Right lobe of liver (tissue), 6 donors: ENCODE measurements at regions not wholly inside any gene's neighbourhood (a gene's known extent, or its start where the extent isn't known, plus 50 kb on each side); places are given as distances from the start of the nearest gene placed in this dataset.

Source experiments
- ATAC-seq, 4 donors: fragments of 200-7000 bp; cut with Tn5 transposase; one replicate each; pipeline ENCODE4 v1.9.1; 2020; ENCODE audit warnings: mild to moderate bottlenecking in 4 of 4, moderate library complexity in 4 of 4
- DNase-seq, 3 donors: peaks; one replicate each; pipeline ENCODE4 v3.0.0-alpha.2; 2020
- H3K27ac ChIP-seq, 3 donors: fragments of 200-600 bp; one replicate each; pipeline ENCODE4 v1.8.0; 2022
- H3K27me3 ChIP-seq, 2 donors: fragments of 200-600 bp; one replicate each; pipeline ENCODE4 v1.8.0; 2022
- H3K36me3 ChIP-seq, 4 donors: fragments of 200-600 bp; sonication (generic) in 1 of 4; one replicate each; pipeline versions ENCODE4 v1.5.1 to v1.8.0; 2017 to 2022; ENCODE audit warnings: control low read depth in 1 of 4
- H3K4me1 ChIP-seq, 4 donors: fragments of 200-600 bp; sonication (generic) in 1 of 4; one replicate each; pipeline versions ENCODE4 v1.5.1 to v1.8.0; 2017 to 2022; ENCODE audit warnings: control low read depth in 1 of 4
- H3K4me3 ChIP-seq, 3 donors: fragments of 200-600 bp; one replicate each; pipeline ENCODE4 v1.8.0; 2022
- H3K9me3 ChIP-seq, 4 donors: fragments of 200-600 bp; sonication (generic) in 1 of 4; one replicate each; pipeline versions ENCODE4 v1.5.1 to v1.8.0; 2017 to 2022; ENCODE audit warnings: control low read depth in 1 of 4
- CTCF ChIP-seq, 4 donors: fragments of 200-600 bp in 3 of 4; fragments of 450-650 bp in 1 of 4; IDR thresholded peaks; one replicate each; pipeline versions ENCODE4 v1.5.1 to v1.8.0; 2016 to 2022; ENCODE audit warnings: antibody characterized with exemption in 4 of 4, mild to moderate bottlenecking in 2 of 4
- POLR2A ChIP-seq: fragments of 450-650 bp; IDR thresholded peaks from one replicate; pipeline ENCODE4 v1.6.1; 2017; ENCODE audit warnings: antibody characterized with exemption, mild to moderate bottlenecking
- WGBS: methylation state at CpG from one replicate; pipeline ENCODE4 v1.1.6; 2018; ENCODE audit warnings: low coverage, low lambda C conversion rate; ENCODE audit not compliant: insufficient coverage; ENCODE audit errors: missing lambda C conversion rate; 5-methylcytosine and 5-hydroxymethylcytosine counted together
- intact Hi-C, 2 donors: fragments of 100-400 bp; cut with DNase I; formaldehyde crosslinking; loops; one replicate each; pipeline versions ENCODE4 v1.11.2 to v1.14.1; 2022
- donor health status: DM: no; HTN: yes; CAD: no.
- donor health status: DM: no; HTN: no; CAD: no.
- donor health status: DM: no; HTN: no; CAD: no.
- donor health status: DM: no; HTN: yes; CAD: no.
- donor health status: DM: no; HTN: yes; CAD: no.

GRCh38 chr12:97160277-97160676 lies 253.2 kb downstream of the NEDD1 start:
- no peaks in the 10 kb centered on the region for H3K27me3 ChIP-seq
- intact Hi-C loops = no loop called here
- H3K9me3 ChIP-seq = no peaks in the 10 kb centered on the region
- TF ChIP-seq CTCF (IDR thresholded peaks at IDR 0.05) (no peak), POLR2A (no peak)
- H3K4me1 ChIP-seq = no peaks in the 10 kb centered on the region
- DNase-seq = no peak
- WGBS = 75% methylated on average over 1 of the region's 2 CpGs
- no peak for ATAC-seq
- H3K36me3 ChIP-seq = no peaks in the 10 kb centered on the region
- H3K4me3 ChIP-seq = no peak overlapping the region
- no peak overlapping the region for H3K27ac ChIP-seq

- H3K36me3 ChIP-seq = no peaks in the 10 kb centered on the region
- WGBS = 46% methylated on average over 1 of the region's 1 CpG
Observed at GRCh38 chr12:97162173-97162572, 255.1 kb downstream of the NEDD1 start.

GRCh38 chr12:97164936-97165335 lies 257.9 kb downstream of the NEDD1 start:
- no peak for DNase-seq
- WGBS = 33% methylated on average over 3 of the region's 3 CpGs
- no peak overlapping the region for H3K4me3 ChIP-seq
- no peaks in the 10 kb centered on the region for H3K9me3 ChIP-seq
- H3K27ac ChIP-seq = no peak overlapping the region
- no peak for ATAC-seq
- no peaks in the 10 kb centered on the region for H3K36me3 ChIP-seq
- TF ChIP-seq POLR2A (no peak), CTCF (IDR thresholded peaks at IDR 0.05) (no peak)
- H3K4me1 ChIP-seq = no peaks in the 10 kb centered on the region
- no peaks in the 10 kb centered on the region for H3K27me3 ChIP-seq
- intact Hi-C loops = no loop called here

More at GRCh38 chr12:97162173-97162572, 255.1 kb downstream of the NEDD1 start:
- DNase-seq (no peak), ATAC-seq (no peak)
- Histone ChIP-seq H3K9me3 (no peaks in the 10 kb centered on the region), H3K4me3 (no peak overlapping the region), H3K27ac (no peak overlapping the region), H3K27me3 (no peaks in the 10 kb centered on the region), H3K4me1 (no peaks in the 10 kb centered on the region)
- TF ChIP-seq CTCF (IDR thresholded peaks at IDR 0.05) (no peak), POLR2A (no peak)
- intact Hi-C loops = no loop called here

- ATAC-seq (no peak), DNase-seq (no peak)
- TF ChIP-seq POLR2A = no peak
- no peak for TF ChIP-seq CTCF (IDR thresholded peaks at IDR 0.05)
- 43% methylated on average over 4 of the region's 4 CpGs for WGBS
- H3K4me3 ChIP-seq = no peak overlapping the region
- no peak overlapping the region for H3K27ac ChIP-seq
- intact Hi-C loops = no loop called here
- H3K27me3 ChIP-seq = no peaks in the 10 kb centered on the region
- H3K36me3 ChIP-seq = no peaks in the 10 kb centered on the region
- H3K4me1 ChIP-seq = no peaks in the 10 kb centered on the region
- H3K9me3 ChIP-seq = no peaks in the 10 kb centered on the region
Observed at GRCh38 chr12:97167598-97167997, 260.5 kb downstream of the NEDD1 start.

- TF ChIP-seq CTCF (IDR thresholded peaks at IDR 0.05) (no peak), POLR2A (no peak)
- Histone ChIP-seq H3K4me1 (no peaks in the 10 kb centered on the region), H3K27me3 (no peaks in the 10 kb centered on the region), H3K27ac (no peak overlapping the region), H3K36me3 (no peaks in the 10 kb centered on the region), H3K4me3 (no peak overlapping the region), H3K9me3 (no peaks in the 10 kb centered on the region)
- no peak for ATAC-seq
- WGBS = 58% methylated on average over 4 of the region's 4 CpGs
- no peak for DNase-seq
- intact Hi-C loops = no loop called here
Observed at GRCh38 chr12:97168804-97169203, 261.7 kb downstream of the NEDD1 start.
